GM13977 (cell line): ENCODE measurements at regions not wholly inside any gene's neighbourhood (a gene's known extent, or its start where the extent isn't known, plus 50 kb on each side); places are given as distances from the start of the nearest gene placed in this dataset.
"Not testable (repeated sequence)": the region's sequence is repeated elsewhere in the genome, so short reads cannot be mapped to it uniquely, and the experiment has no call there.

Experiments used
- DNase-seq: peaks from one replicate; pipeline ENCODE4 v3.0.0; 2012; ENCODE audit warnings: low spot score
- CTCF ChIP-seq: IDR thresholded peaks from 2 replicates; pipeline ENCODE4 v1.5.1; 2012; ENCODE audit warnings: mild to moderate bottlenecking, control low read depth; ENCODE audit not compliant: insufficient read depth; ENCODE audit errors: extremely low read depth, missing control alignments
- in situ Hi-C: fragments of 300-500 bp; cut with MboI; formaldehyde crosslinking; loops from one replicate; pipeline ENCODE4 v1.12.0; 2022; ENCODE audit warnings: low sequenced_read_pairs, low pct_unique_long_range_greater_than_20kb, mixed read lengths, inconsistent platforms; ENCODE audit not compliant: unreplicated experiment

GRCh38 chr2:234169674-234170073 is 119.2 kb downstream of the SPP2 start:
- in situ Hi-C loops = no loop called here
- DNase-seq = no peak
- TF ChIP-seq CTCF = no peak

GRCh38 chr2:234168605-234169570 is 118.4 kb downstream of the SPP2 start:
- DNase-seq, in situ Hi-C loops: not testable (repeated sequence)

- in situ Hi-C loops = no loop called here
Observed at GRCh38 chr2:234166531-234166930, 116.0 kb downstream of the SPP2 start.

GRCh38 chr2:234165421-234165820 is 114.9 kb downstream of the SPP2 start:
- no peak for TF ChIP-seq CTCF
- no peak for DNase-seq
- in situ Hi-C loops = no loop called here

More at GRCh38 chr2:234166531-234166930, 116.0 kb downstream of the SPP2 start:
- DNase-seq = no peak
- TF ChIP-seq CTCF = no peak

GRCh38 chr2:234164493-234165413 is 114.3 kb downstream of the SPP2 start:
- in situ Hi-C loops = no loop called here
- TF ChIP-seq CTCF = no peak
- DNase-seq = no peak

- TF ChIP-seq CTCF = no peak
- DNase-seq = no peak
- in situ Hi-C loops = no loop called here
Observed at GRCh38 chr2:234163510-234164045, 113.1 kb downstream of the SPP2 start.
